H9 (cell line): ENCODE measurements at regions not wholly inside any gene's neighbourhood (a gene's known extent, or its start where the extent isn't known, plus 50 kb on each side); places are given as distances from the start of the nearest gene placed in this dataset.

Experiments
- DNase-seq: peaks from one replicate; pipeline ENCODE4 v3.0.0-alpha.2; 2017
- H2AFZ ChIP-seq: one replicate; pipeline ENCODE4 v1.6.1; 2013; ENCODE audit warnings: mild to moderate bottlenecking, low read length, control low read depth, moderate library complexity
- H2AK5ac ChIP-seq: 2 replicates; pipeline ENCODE4 v1.6.1; 2013; ENCODE audit warnings: low read length, control low read depth, mixed read lengths; ENCODE audit not compliant: insufficient read length
- H2BK120ac ChIP-seq: one replicate; pipeline ENCODE4 v1.6.1; 2013; ENCODE audit warnings: low read depth, mild to moderate bottlenecking, low read length, control low read depth, inconsistent platforms; ENCODE audit not compliant: poor library complexity, severe bottlenecking
- H2BK12ac ChIP-seq: 2 replicates; pipeline ENCODE4 v1.6.1; 2013; ENCODE audit warnings: low read length, control low read depth, mixed read lengths, low read depth; ENCODE audit not compliant: insufficient read length
- H2BK15ac ChIP-seq: 2 replicates; pipeline ENCODE4 v1.6.1; 2013; ENCODE audit warnings: low read depth, low read length, control low read depth
- H2BK20ac ChIP-seq: one replicate; pipeline ENCODE4 v1.6.1; 2013; ENCODE audit warnings: low read depth, mild to moderate bottlenecking, low read length, control low read depth, inconsistent platforms; ENCODE audit not compliant: poor library complexity, severe bottlenecking
- H2BK5ac ChIP-seq: 2 replicates; pipeline ENCODE4 v1.6.1; 2013; ENCODE audit warnings: low read length, control low read depth, mixed read lengths; ENCODE audit not compliant: insufficient read length
- H3K14ac ChIP-seq: 2 replicates; pipeline ENCODE4 v1.6.1; 2013; ENCODE audit warnings: low read length, control low read depth; ENCODE audit not compliant: insufficient read depth
- H3K18ac ChIP-seq: 2 replicates; pipeline ENCODE4 v1.6.1; 2013; ENCODE audit warnings: low read depth, mild to moderate bottlenecking, mixed read lengths, low read length, control low read depth; ENCODE audit not compliant: insufficient read length
- H3K23ac ChIP-seq: 2 replicates; pipeline ENCODE4 v1.6.1; 2013; ENCODE audit warnings: low read length, control low read depth, mixed read lengths, low read depth; ENCODE audit not compliant: insufficient read length
- H3K23me2 ChIP-seq: 2 replicates; pipeline ENCODE4 v1.6.1; 2013; ENCODE audit warnings: low read depth, mild to moderate bottlenecking, mixed read lengths, low read length, control low read depth; ENCODE audit not compliant: insufficient read length, poor library complexity, severe bottlenecking
- H3K27ac ChIP-seq: 2 replicates; pipeline ENCODE4 v1.5.1; 2013; ENCODE audit warnings: low read length, control low read depth, mixed read lengths, low read depth; ENCODE audit not compliant: insufficient read length
- H3K27me3 ChIP-seq: 2 replicates; pipeline ENCODE4 v1.6.1; 2013; ENCODE audit warnings: low read length, control low read depth, inconsistent platforms; ENCODE audit not compliant: insufficient read depth
- H3K4ac ChIP-seq: 2 replicates; pipeline ENCODE4 v1.6.1; 2013; ENCODE audit warnings: low read depth, mild to moderate bottlenecking, control low read depth, inconsistent platforms, low read length, moderate library complexity
- H3K4me1 ChIP-seq: 2 replicates; pipeline ENCODE4 v1.6.1; 2013; ENCODE audit warnings: low read length, control low read depth, inconsistent platforms; ENCODE audit not compliant: insufficient read depth
- H3K4me2 ChIP-seq: 2 replicates; pipeline ENCODE4 v1.6.1; 2013; ENCODE audit warnings: low read length, control low read depth, mixed read lengths; ENCODE audit not compliant: insufficient read length, insufficient read depth
- H3K56ac ChIP-seq: 2 replicates; pipeline ENCODE4 v1.6.1; 2013; ENCODE audit warnings: low read depth, mild to moderate bottlenecking, mixed read lengths, low read length, control low read depth; ENCODE audit not compliant: insufficient read length
- H3K79me1 ChIP-seq: 2 replicates; pipeline ENCODE4 v1.6.1; 2013; ENCODE audit warnings: low read depth, mild to moderate bottlenecking, moderate library complexity, low read length, control low read depth, inconsistent platforms; ENCODE audit not compliant: insufficient read depth, poor library complexity, severe bottlenecking
- H3K79me2 ChIP-seq: 2 replicates; pipeline ENCODE4 v1.6.1; 2013; ENCODE audit warnings: low read length, control low read depth, inconsistent platforms; ENCODE audit not compliant: insufficient read depth
- H3K9ac ChIP-seq: 2 replicates; pipeline ENCODE4 v1.6.1; 2013; ENCODE audit warnings: low read length, control low read depth, mixed read lengths; ENCODE audit not compliant: insufficient read length; ENCODE audit errors: extremely low read depth
- H3K9me3 ChIP-seq: one replicate; pipeline ENCODE4 v1.6.1; 2013; ENCODE audit warnings: low read depth, low read length, inconsistent platforms; ENCODE audit not compliant: control insufficient read depth
- H3T11ph ChIP-seq: one replicate; pipeline ENCODE4 v1.6.1; 2013; ENCODE audit warnings: mild to moderate bottlenecking, low read length, control low read depth, inconsistent platforms
- H4K20me1 ChIP-seq: one replicate; pipeline ENCODE4 v1.6.1; 2013; ENCODE audit not compliant: control insufficient read depth, insufficient read length, insufficient read depth
- H4K5ac ChIP-seq: 2 replicates; pipeline ENCODE4 v1.6.1; 2013; ENCODE audit warnings: low read depth, mild to moderate bottlenecking, mixed read lengths, low read length, control low read depth; ENCODE audit not compliant: insufficient read length
- H4K8ac ChIP-seq: replicated peaks from 2 replicates; pipeline ENCODE4 v1.6.1; 2013; ENCODE audit warnings: low read length, control low read depth, mixed read lengths, low read depth; ENCODE audit not compliant: insufficient read length
- H4K91ac ChIP-seq: 2 replicates; pipeline ENCODE4 v1.6.1; 2013; ENCODE audit warnings: low read depth, mild to moderate bottlenecking, moderate library complexity, mixed read lengths, low read length, control low read depth; ENCODE audit not compliant: insufficient read length
- H3K27ac Mint-ChIP-seq, 3 experiments: 2 replicates in 2 of 3; 3 replicates in 1 of 3; pipeline ENCODE4 v1.8.0; 2020 to 2021; ENCODE audit warnings: mixed read lengths in 3 of 3, mild to moderate bottlenecking in 1 of 3, moderate library complexity in 1 of 3
- H3K27me3 Mint-ChIP-seq: 2 replicates; pipeline ENCODE4 v1.8.0; 2021; ENCODE audit warnings: low read depth, mild to moderate bottlenecking, moderate library complexity, mixed read lengths
- H3K36me3 Mint-ChIP-seq, 3 experiments: 2 replicates in 2 of 3; 3 replicates in 1 of 3; pipeline ENCODE4 v1.8.0; 2020 to 2021; ENCODE audit warnings: low read depth in 3 of 3, mixed read lengths in 3 of 3; ENCODE audit not compliant: insufficient read depth in 1 of 3
- H3K4me1 Mint-ChIP-seq, 2 experiments: 2 replicates each; pipeline ENCODE4 v1.8.0; 2020; ENCODE audit warnings: mixed read lengths in 2 of 2
- H3K4me3 Mint-ChIP-seq, 2 experiments: 2 replicates in 1 of 2; 3 replicates in 1 of 2; pipeline ENCODE4 v1.8.0; 2020 to 2021; ENCODE audit warnings: mild to moderate bottlenecking in 2 of 2, mixed read lengths in 2 of 2, moderate library complexity in 1 of 2
- H3K9me3 Mint-ChIP-seq, 2 experiments: 2 replicates in 1 of 2; 3 replicates in 1 of 2; pipeline ENCODE4 v1.8.0; 2020; ENCODE audit warnings: mild to moderate bottlenecking in 2 of 2, mixed read lengths in 2 of 2, moderate library complexity in 1 of 2
- CTCF ChIP-seq: fragments of 200-600 bp; sonication (generic); conservative IDR thresholded peaks from 3 replicates; pipeline ENCODE4 v1.8.0; 2021; ENCODE audit warnings: antibody characterized with exemption, mild to moderate bottlenecking
- WGBS: extraction: QIAGEN DNeasy Blood & Tissue Kit; methylation state at CpG from one replicate; pipeline ENCODE4 v1.1.7; 2013; ENCODE audit warnings: missing lambda C conversion rate, low lambda C conversion rate, mixed read lengths; ENCODE audit not compliant: insufficient read length; ENCODE audit errors: extremely low coverage; 5-methylcytosine and 5-hydroxymethylcytosine counted together

- Mint-ChIP-seq H3K4me3 (no peak overlapping the region), H3K4me1 (peaks cover 12 to 15% of the 10 kb centered on the region in 2 experiments), H3K9me3 (peaks cover 6 to 8% of the 10 kb centered on the region in 2 experiments; a peak in 3 of 5 replicates), H3K27me3 (peaks cover 11% of the 10 kb centered on the region), H3K27ac (no peak overlapping the region), H3K36me3 (peaks cover 0 to 6% (median 0%) of the 10 kb centered on the region in 3 experiments; a peak in 1 of 7 replicates)
- WGBS: no CpG with 5 or more reads among the region's 11 CpGs
- no peak overlapping the region for H2AK5ac ChIP-seq
- H2AFZ ChIP-seq: no peak overlapping the region
- H3K9me3 ChIP-seq: no peaks in the 10 kb centered on the region
- H3K27ac ChIP-seq: no peak overlapping the region
- no peak overlapping the region for H2BK20ac ChIP-seq
- TF ChIP-seq CTCF: no peak
- H3K4ac ChIP-seq: no peak overlapping the region
- no peak overlapping the region for H3K14ac ChIP-seq
- no peak overlapping the region for H3K56ac ChIP-seq
- peaks cover 3% of the 10 kb centered on the region; the same call in 1 of the 2 replicates for H3K4me1 ChIP-seq
- H3K18ac ChIP-seq: no peak overlapping the region
- H4K5ac ChIP-seq: no peak overlapping the region
- no peaks in the 10 kb centered on the region for H3K79me2 ChIP-seq
- H3K9ac ChIP-seq: no peak overlapping the region
- no peaks in the 10 kb centered on the region for H3K79me1 ChIP-seq
- no peaks in the 10 kb centered on the region for H3K23me2 ChIP-seq
- H4K8ac ChIP-seq: no peak overlapping the region
- no peak overlapping the region for H2BK15ac ChIP-seq
- H3K27me3 ChIP-seq: no peaks in the 10 kb centered on the region
- H4K20me1 ChIP-seq: peaks cover 3% of the 10 kb centered on the region
- H3K4me2 ChIP-seq: no peak overlapping the region
- H2BK5ac ChIP-seq: no peak overlapping the region
- no peak overlapping the region for H2BK12ac ChIP-seq
- no peak overlapping the region for H2BK120ac ChIP-seq
- no peak overlapping the region for H4K91ac ChIP-seq
- H3K23ac ChIP-seq: no peak overlapping the region
- peak; percentile 5 for DNase-seq
- H3T11ph ChIP-seq: no peak overlapping the region
Observed at GRCh38 chr14:104344818-104345620, 206.6 kb downstream of the KIF26A start.
